ENCODE measurements at regions not wholly inside any gene's neighbourhood (a gene's known extent, or its start where the extent isn't known, plus 50 kb on each side); places are given as distances from the start of the nearest gene placed in this dataset.

DNA sequence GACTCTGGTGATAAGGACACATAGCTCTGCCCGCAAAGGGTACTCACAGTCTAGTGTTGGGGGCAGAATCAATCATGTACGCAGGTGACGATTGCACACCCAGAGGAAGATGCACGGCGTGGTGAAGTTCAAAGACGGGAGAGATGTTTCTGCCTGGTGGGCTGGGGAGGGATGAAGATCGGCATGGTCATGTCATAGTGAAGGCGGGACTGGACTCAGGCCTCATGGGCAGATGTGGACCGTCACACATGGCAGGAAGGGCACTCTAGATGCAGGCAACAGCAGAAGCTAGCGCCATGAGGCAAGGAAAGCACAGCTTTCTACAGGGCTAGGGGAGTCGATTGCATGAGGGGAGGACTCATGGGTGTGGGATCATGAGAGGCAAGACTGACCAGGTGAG lies 240.6 kb downstream of the OPA1 start:
- no peaks in the 10 kb centered on the region for H3K9me3 ChIP-seq
- TF ChIP-seq POLR2AphosphoS5 (IDR thresholded peaks at IDR 0.05; ENCODE audit: insufficient read depth in 1 of 2, low read depth in 1 of 2) (no peak), POLR2A (IDR thresholded peaks at IDR 0.05) (no peak), CTCF (IDR thresholded peaks at IDR 0.05) (no peak)
- no peak overlapping the region for H3K4me3 ChIP-seq
- H3K4me1 ChIP-seq, result peaks cover 21% of the 10 kb centered on the region
- no peaks in the 10 kb centered on the region for H3K27me3 ChIP-seq
- intact Hi-C loops (cut with DNase I), result no loop called here
- H3K27ac ChIP-seq, result no peak overlapping the region
- no peak for DNase-seq (ENCODE audit: extremely low spot score in 2 of 2)
- H3K36me3 ChIP-seq, result no peaks in the 10 kb centered on the region

DNA sequence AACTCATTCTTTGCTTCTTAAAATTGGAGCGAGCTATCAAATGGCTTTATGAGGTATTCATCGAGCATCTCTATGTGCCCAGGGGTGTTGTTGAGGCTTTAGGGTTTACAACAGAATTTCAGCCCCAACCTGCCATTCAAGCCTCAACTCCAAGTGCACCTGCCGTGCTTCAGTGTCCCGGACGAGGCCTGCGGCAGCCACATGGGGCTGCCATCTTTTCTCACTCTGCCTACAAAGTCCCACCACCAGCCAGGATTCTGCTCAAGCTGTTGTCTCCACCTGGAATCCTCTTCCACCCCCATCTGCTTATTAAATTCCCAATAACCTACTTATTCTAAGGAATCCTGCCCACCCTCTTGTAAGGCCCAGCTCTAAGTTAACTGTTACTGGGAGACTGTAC lies 242.4 kb downstream of the OPA1 start:
- peak in 1 of 2 donors; percentile 65 for DNase-seq (ENCODE audit: extremely low spot score in 2 of 2)
- Histone ChIP-seq H3K36me3 (no peaks in the 10 kb centered on the region), H3K27ac (peak overlapping the region; percentile 30), H3K4me3 (peak overlapping the region in 1 of 2 donors; percentile 35), H3K27me3 (no peaks in the 10 kb centered on the region), H3K4me1 (peaks cover 9% of the 10 kb centered on the region), H3K9me3 (no peaks in the 10 kb centered on the region)
- intact Hi-C loops (cut with DNase I), result no loop called here
- no peak for TF ChIP-seq POLR2A (IDR thresholded peaks at IDR 0.05)
- no peak for TF ChIP-seq POLR2AphosphoS5 (IDR thresholded peaks at IDR 0.05; ENCODE audit: insufficient read depth in 1 of 2, low read depth in 1 of 2)
- TF ChIP-seq CTCF (IDR thresholded peaks at IDR 0.05), result no peak

- peak overlapping the region in 1 of 2 donors; percentile 35 for H3K4me3 ChIP-seq
- no peaks in the 10 kb centered on the region for H3K36me3 ChIP-seq
- TF ChIP-seq POLR2A (IDR thresholded peaks at IDR 0.05) (no peak), POLR2AphosphoS5 (IDR thresholded peaks at IDR 0.05; ENCODE audit: insufficient read depth in 1 of 2, low read depth in 1 of 2) (no peak), CTCF (IDR thresholded peaks at IDR 0.05) (no peak)
- intact Hi-C loops (cut with DNase I), result no loop called here
- no peaks in the 10 kb centered on the region for H3K27me3 ChIP-seq
- peaks cover 9% of the 10 kb centered on the region for H3K4me1 ChIP-seq
- H3K27ac ChIP-seq, result peak overlapping the region; percentile 30
- no peak for DNase-seq (ENCODE audit: extremely low spot score in 2 of 2)
- no peaks in the 10 kb centered on the region for H3K9me3 ChIP-seq
These were observed 243.5 kb downstream of the OPA1 start for GRCh38 chr3:193836511-193836910.

DNA sequence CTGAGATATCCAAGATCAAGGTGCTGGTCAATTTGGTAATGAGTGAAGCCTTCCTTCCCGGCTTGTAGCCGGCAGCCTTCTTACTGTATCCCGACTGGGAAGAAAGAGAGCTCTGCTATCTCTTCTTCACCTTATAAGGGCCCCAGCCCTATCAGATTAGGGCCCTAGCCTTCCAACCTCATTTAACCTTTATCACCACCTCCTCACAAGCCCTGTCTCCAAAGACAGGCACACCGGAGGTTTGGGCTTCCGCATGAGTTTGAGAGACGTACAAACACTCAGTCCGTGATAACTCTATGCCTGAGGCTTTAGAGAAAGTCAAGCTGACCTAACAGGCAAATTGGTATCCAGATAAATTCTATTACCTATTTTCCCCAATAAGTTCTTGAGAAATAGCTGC lies 243.9 kb downstream of the OPA1 start:
- no peak for DNase-seq (ENCODE audit: extremely low spot score in 2 of 2)
- Histone ChIP-seq H3K27me3 (no peaks in the 10 kb centered on the region), H3K9me3 (no peaks in the 10 kb centered on the region), H3K27ac (peak overlapping the region; percentile 30), H3K36me3 (no peaks in the 10 kb centered on the region), H3K4me3 (peak overlapping the region in 1 of 2 donors; percentile 35), H3K4me1 (peaks cover 5% of the 10 kb centered on the region)
- TF ChIP-seq POLR2AphosphoS5 (IDR thresholded peaks at IDR 0.05; ENCODE audit: insufficient read depth in 1 of 2, low read depth in 1 of 2), result no peak
- no peak for TF ChIP-seq CTCF (IDR thresholded peaks at IDR 0.05)
- TF ChIP-seq POLR2A (IDR thresholded peaks at IDR 0.05), result no peak
- intact Hi-C loops (cut with DNase I), result no loop called here

DNA sequence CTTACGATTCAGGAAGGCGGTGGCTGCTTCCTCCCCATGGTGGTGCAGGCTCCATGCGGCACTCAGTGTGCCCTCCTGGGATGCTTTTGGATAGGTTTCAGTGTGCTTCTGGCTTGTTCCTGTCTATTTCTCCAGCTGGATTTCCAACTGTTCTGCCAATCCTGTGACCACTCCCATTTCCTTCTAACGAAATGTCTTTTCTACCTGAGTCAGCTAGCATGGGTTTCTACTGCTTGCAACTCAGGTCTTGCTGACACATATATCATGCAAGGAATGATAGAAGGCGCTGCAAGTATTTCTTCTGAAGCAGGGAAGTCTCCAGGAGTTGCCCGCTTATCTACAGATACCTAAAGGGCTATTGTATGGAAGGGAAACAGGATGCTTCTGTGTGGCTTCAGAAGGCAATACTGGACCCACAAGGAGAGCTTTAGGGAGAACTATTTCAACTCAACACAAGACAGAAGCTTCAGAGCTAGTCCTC lies 244.4 kb downstream of the OPA1 start:
- H3K36me3 ChIP-seq, result no peaks in the 10 kb centered on the region
- H3K4me3 ChIP-seq, result peak overlapping the region in 1 of 2 donors; percentile 35
- no peaks in the 10 kb centered on the region for H3K27me3 ChIP-seq
- H3K27ac ChIP-seq, result peak overlapping the region; percentile 30
- peak in 1 of 2 donors; percentile 52 for DNase-seq (ENCODE audit: extremely low spot score in 2 of 2)
- no peaks in the 10 kb centered on the region for H3K4me1 ChIP-seq
- intact Hi-C loops (cut with DNase I), result no loop called here
- TF ChIP-seq CTCF (IDR thresholded peaks at IDR 0.05) (no peak), POLR2AphosphoS5 (IDR thresholded peaks at IDR 0.05; ENCODE audit: insufficient read depth in 1 of 2, low read depth in 1 of 2) (peak in 1 of 2 donors; percentile 45)
- no peaks in the 10 kb centered on the region for H3K9me3 ChIP-seq
